H1 (cell line): ENCODE measurements at regions not wholly inside any gene's neighbourhood (a gene's known extent, or its start where the extent isn't known, plus 50 kb on each side); places are given as distances from the start of the nearest gene placed in this dataset.

ENCODE experiments used
- BRCA1 ChIP-seq: IDR thresholded peaks from 2 replicates; pipeline ENCODE4 v1.6.1; 2012; ENCODE audit warnings: low read depth, low read length, improper control_type of control experiment
- KDM5A ChIP-seq: fragments of 200-600 bp; IDR thresholded peaks from 2 replicates; pipeline ENCODE4 v1.7.1; 2012; ENCODE audit warnings: mild to moderate bottlenecking, low read length, inconsistent platforms, mixed read lengths
- PHF8 ChIP-seq: fragments of 200-600 bp; sonication (generic); conservative IDR thresholded peaks from 2 replicates; pipeline ENCODE4 v1.7.1; 2012; ENCODE audit warnings: low read depth, mild to moderate bottlenecking, inconsistent platforms, low read length, moderate library complexity
- POLR2AphosphoS5 ChIP-seq: IDR thresholded peaks from 2 replicates; pipeline ENCODE4 v1.6.1; 2011; ENCODE audit warnings: low read depth, low read length
- TAF1 ChIP-seq: IDR thresholded peaks from 2 replicates; pipeline ENCODE4 v1.6.1; 2011; ENCODE audit warnings: mild to moderate bottlenecking, low read depth, low read length
- TF ChIP-seq, protein P1 (sequence below): fragments of 300-600 bp; sonication (generic); IDR thresholded peaks from 2 replicates; pipeline ENCODE4 v1.7.1; 2012; ENCODE audit warnings: low read length, moderate library complexity, mild to moderate bottlenecking, inconsistent platforms; ENCODE audit not compliant: insufficient replicate concordance

GRCh38 chr3:87694678-87695077 lies 364.1 kb downstream of the CGGBP1 start (continued):
- TF ChIP-seq, protein P1, sequence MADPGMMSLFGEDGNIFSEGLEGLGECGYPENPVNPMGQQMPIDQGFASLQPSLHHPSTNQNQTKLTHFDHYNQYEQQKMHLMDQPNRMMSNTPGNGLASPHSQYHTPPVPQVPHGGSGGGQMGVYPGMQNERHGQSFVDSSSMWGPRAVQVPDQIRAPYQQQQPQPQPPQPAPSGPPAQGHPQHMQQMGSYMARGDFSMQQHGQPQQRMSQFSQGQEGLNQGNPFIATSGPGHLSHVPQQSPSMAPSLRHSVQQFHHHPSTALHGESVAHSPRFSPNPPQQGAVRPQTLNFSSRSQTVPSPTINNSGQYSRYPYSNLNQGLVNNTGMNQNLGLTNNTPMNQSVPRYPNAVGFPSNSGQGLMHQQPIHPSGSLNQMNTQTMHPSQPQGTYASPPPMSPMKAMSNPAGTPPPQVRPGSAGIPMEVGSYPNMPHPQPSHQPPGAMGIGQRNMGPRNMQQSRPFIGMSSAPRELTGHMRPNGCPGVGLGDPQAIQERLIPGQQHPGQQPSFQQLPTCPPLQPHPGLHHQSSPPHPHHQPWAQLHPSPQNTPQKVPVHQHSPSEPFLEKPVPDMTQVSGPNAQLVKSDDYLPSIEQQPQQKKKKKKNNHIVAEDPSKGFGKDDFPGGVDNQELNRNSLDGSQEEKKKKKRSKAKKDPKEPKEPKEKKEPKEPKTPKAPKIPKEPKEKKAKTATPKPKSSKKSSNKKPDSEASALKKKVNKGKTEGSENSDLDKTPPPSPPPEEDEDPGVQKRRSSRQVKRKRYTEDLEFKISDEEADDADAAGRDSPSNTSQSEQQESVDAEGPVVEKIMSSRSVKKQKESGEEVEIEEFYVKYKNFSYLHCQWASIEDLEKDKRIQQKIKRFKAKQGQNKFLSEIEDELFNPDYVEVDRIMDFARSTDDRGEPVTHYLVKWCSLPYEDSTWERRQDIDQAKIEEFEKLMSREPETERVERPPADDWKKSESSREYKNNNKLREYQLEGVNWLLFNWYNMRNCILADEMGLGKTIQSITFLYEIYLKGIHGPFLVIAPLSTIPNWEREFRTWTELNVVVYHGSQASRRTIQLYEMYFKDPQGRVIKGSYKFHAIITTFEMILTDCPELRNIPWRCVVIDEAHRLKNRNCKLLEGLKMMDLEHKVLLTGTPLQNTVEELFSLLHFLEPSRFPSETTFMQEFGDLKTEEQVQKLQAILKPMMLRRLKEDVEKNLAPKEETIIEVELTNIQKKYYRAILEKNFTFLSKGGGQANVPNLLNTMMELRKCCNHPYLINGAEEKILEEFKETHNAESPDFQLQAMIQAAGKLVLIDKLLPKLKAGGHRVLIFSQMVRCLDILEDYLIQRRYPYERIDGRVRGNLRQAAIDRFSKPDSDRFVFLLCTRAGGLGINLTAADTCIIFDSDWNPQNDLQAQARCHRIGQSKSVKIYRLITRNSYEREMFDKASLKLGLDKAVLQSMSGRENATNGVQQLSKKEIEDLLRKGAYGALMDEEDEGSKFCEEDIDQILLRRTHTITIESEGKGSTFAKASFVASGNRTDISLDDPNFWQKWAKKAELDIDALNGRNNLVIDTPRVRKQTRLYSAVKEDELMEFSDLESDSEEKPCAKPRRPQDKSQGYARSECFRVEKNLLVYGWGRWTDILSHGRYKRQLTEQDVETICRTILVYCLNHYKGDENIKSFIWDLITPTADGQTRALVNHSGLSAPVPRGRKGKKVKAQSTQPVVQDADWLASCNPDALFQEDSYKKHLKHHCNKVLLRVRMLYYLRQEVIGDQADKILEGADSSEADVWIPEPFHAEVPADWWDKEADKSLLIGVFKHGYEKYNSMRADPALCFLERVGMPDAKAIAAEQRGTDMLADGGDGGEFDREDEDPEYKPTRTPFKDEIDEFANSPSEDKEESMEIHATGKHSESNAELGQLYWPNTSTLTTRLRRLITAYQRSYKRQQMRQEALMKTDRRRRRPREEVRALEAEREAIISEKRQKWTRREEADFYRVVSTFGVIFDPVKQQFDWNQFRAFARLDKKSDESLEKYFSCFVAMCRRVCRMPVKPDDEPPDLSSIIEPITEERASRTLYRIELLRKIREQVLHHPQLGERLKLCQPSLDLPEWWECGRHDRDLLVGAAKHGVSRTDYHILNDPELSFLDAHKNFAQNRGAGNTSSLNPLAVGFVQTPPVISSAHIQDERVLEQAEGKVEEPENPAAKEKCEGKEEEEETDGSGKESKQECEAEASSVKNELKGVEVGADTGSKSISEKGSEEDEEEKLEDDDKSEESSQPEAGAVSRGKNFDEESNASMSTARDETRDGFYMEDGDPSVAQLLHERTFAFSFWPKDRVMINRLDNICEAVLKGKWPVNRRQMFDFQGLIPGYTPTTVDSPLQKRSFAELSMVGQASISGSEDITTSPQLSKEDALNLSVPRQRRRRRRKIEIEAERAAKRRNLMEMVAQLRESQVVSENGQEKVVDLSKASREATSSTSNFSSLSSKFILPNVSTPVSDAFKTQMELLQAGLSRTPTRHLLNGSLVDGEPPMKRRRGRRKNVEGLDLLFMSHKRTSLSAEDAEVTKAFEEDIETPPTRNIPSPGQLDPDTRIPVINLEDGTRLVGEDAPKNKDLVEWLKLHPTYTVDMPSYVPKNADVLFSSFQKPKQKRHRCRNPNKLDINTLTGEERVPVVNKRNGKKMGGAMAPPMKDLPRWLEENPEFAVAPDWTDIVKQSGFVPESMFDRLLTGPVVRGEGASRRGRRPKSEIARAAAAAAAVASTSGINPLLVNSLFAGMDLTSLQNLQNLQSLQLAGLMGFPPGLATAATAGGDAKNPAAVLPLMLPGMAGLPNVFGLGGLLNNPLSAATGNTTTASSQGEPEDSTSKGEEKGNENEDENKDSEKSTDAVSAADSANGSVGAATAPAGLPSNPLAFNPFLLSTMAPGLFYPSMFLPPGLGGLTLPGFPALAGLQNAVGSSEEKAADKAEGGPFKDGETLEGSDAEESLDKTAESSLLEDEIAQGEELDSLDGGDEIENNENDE, result no peak
- no peak for TF ChIP-seq PHF8
- TF ChIP-seq POLR2AphosphoS5, result no peak
- no peak for TF ChIP-seq TAF1
- TF ChIP-seq KDM5A, result no peak
- no peak for TF ChIP-seq BRCA1
- TF ChIP-seq, all 59 proteins: peak for 0
